HEK293 (cell line): ENCODE measurements at regions not wholly inside any gene's neighbourhood (a gene's known extent, or its start where the extent isn't known, plus 50 kb on each side); places are given as distances from the start of the nearest gene placed in this dataset.

Source experiments
- SETDB1 ChIP-seq: IDR thresholded peaks from one replicate; pipeline ENCODE4 v1.6.1; 2017; ENCODE audit warnings: mild to moderate bottlenecking, low read length, moderate library complexity, mixed read lengths; ENCODE audit not compliant: insufficient read length
- ZNF114 ChIP-seq: fragments of 450-650 bp; formaldehyde crosslinking; IDR thresholded peaks from 2 replicates; pipeline ENCODE4 v1.5.0; 2017; ENCODE audit warnings: missing biosample characterization, missing genetic modification characterization
- TF ChIP-seq, protein P1 (sequence below): fragments of 450-650 bp; formaldehyde crosslinking; IDR thresholded peaks from 2 replicates; pipeline ENCODE4 v1.5.1; 2016; ENCODE audit warnings: missing biosample characterization, missing genetic modification characterization
- TF ChIP-seq, protein P2 (sequence below): fragments of 450-650 bp; formaldehyde crosslinking; IDR thresholded peaks from 2 replicates; pipeline ENCODE4 v1.5.1; 2016; ENCODE audit warnings: missing biosample characterization, missing genetic modification characterization
- TF ChIP-seq, protein P3 (sequence below): fragments of 450-650 bp; formaldehyde crosslinking; IDR thresholded peaks from 2 replicates; pipeline ENCODE4 v1.5.1; 2016; ENCODE audit warnings: missing biosample characterization, missing genetic modification characterization

DNA sequence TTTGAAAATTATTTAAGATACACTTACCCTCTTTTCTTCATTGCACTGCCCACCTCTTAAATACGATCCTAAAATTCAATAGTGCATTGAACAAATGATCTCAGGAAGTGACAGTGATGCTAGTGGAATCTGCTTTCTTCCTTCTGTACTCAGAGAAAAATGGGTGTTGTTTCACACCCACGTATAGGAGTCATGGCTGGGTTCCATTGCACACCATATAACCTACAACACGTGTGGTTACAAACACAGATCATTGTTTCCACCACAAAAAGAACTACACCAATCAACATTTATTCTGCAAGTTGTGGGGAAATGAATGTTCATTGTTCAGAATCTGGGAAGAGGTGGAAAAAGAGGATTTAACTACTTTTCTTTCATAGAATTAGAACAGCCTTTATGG is 275.9 kb downstream of the MAN2A1 start:
- TF ChIP-seq, protein P1, sequence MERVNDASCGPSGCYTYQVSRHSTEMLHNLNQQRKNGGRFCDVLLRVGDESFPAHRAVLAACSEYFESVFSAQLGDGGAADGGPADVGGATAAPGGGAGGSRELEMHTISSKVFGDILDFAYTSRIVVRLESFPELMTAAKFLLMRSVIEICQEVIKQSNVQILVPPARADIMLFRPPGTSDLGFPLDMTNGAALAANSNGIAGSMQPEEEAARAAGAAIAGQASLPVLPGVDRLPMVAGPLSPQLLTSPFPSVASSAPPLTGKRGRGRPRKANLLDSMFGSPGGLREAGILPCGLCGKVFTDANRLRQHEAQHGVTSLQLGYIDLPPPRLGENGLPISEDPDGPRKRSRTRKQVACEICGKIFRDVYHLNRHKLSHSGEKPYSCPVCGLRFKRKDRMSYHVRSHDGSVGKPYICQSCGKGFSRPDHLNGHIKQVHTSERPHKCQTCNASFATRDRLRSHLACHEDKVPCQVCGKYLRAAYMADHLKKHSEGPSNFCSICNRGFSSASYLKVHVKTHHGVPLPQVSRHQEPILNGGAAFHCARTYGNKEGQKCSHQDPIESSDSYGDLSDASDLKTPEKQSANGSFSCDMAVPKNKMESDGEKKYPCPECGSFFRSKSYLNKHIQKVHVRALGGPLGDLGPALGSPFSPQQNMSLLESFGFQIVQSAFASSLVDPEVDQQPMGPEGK (tag by site-specific recombination): no peak
- TF ChIP-seq, protein P2, sequence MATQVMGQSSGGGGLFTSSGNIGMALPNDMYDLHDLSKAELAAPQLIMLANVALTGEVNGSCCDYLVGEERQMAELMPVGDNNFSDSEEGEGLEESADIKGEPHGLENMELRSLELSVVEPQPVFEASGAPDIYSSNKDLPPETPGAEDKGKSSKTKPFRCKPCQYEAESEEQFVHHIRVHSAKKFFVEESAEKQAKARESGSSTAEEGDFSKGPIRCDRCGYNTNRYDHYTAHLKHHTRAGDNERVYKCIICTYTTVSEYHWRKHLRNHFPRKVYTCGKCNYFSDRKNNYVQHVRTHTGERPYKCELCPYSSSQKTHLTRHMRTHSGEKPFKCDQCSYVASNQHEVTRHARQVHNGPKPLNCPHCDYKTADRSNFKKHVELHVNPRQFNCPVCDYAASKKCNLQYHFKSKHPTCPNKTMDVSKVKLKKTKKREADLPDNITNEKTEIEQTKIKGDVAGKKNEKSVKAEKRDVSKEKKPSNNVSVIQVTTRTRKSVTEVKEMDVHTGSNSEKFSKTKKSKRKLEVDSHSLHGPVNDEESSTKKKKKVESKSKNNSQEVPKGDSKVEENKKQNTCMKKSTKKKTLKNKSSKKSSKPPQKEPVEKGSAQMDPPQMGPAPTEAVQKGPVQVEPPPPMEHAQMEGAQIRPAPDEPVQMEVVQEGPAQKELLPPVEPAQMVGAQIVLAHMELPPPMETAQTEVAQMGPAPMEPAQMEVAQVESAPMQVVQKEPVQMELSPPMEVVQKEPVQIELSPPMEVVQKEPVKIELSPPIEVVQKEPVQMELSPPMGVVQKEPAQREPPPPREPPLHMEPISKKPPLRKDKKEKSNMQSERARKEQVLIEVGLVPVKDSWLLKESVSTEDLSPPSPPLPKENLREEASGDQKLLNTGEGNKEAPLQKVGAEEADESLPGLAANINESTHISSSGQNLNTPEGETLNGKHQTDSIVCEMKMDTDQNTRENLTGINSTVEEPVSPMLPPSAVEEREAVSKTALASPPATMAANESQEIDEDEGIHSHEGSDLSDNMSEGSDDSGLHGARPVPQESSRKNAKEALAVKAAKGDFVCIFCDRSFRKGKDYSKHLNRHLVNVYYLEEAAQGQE (tag by site-specific recombination): no peak
- TF ChIP-seq, protein P3, sequence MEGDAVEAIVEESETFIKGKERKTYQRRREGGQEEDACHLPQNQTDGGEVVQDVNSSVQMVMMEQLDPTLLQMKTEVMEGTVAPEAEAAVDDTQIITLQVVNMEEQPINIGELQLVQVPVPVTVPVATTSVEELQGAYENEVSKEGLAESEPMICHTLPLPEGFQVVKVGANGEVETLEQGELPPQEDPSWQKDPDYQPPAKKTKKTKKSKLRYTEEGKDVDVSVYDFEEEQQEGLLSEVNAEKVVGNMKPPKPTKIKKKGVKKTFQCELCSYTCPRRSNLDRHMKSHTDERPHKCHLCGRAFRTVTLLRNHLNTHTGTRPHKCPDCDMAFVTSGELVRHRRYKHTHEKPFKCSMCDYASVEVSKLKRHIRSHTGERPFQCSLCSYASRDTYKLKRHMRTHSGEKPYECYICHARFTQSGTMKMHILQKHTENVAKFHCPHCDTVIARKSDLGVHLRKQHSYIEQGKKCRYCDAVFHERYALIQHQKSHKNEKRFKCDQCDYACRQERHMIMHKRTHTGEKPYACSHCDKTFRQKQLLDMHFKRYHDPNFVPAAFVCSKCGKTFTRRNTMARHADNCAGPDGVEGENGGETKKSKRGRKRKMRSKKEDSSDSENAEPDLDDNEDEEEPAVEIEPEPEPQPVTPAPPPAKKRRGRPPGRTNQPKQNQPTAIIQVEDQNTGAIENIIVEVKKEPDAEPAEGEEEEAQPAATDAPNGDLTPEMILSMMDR (tag by site-specific recombination): no peak
- TF ChIP-seq ZNF114 (tag by site-specific recombination): no peak
- no peak for TF ChIP-seq SETDB1
